PC-3 (cell line): ENCODE measurements at regions not wholly inside any gene's neighbourhood (a gene's known extent, or its start where the extent isn't known, plus 50 kb on each side); places are given as distances from the start of the nearest gene placed in this dataset.

Experiments
- ATAC-seq: fragments of 200-7000 bp; cut with Tn5 transposase; 2 replicates; pipeline ENCODE4 v1.9.1; 2020; ENCODE audit warnings: mild to moderate bottlenecking, moderate library complexity
- BruUV-seq: library from RNA; stranded (reverse); fragments of 400-500 nt; replicated peaks from 2 replicates; lab custom pipeline; 2021; lab: Mats Ljungman, UMichigan
- CTCF ChIA-PET: fragments of 300-600 bp; sonication (Branson Sonifier 250); formaldehyde crosslinking; loops from one replicate; lab custom pipeline; 2022; ENCODE audit warnings: antibody characterized with exemption; lab: Charles Lee
- POLR2A ChIA-PET: fragments of 300-600 bp; sonication (Branson Sonifier 250); formaldehyde crosslinking; loops from one replicate; lab custom pipeline; 2022; ENCODE audit warnings: antibody characterized with exemption; ENCODE audit not compliant: unreplicated experiment; lab: Charles Lee
- DNase-seq: peaks from one replicate; pipeline ENCODE4 v3.0.0-alpha.2; 2015
- H2AFZ ChIP-seq: fragments of 300-600 bp; sonication (generic); 2 replicates; pipeline ENCODE4 v1.6.0; 2016; ENCODE audit warnings: antibody characterized with exemption, low read length
- H3F3A ChIP-seq: fragments of 300-600 bp; sonication (generic); one replicate; pipeline ENCODE4 v1.6.0; 2017; ENCODE audit warnings: antibody characterized with exemption, low read length, control low read depth, mild to moderate bottlenecking; ENCODE audit not compliant: unreplicated experiment
- H3K27ac ChIP-seq: fragments of 300-600 bp; sonication (generic); 2 replicates; pipeline ENCODE4 v1.5.1; 2016; ENCODE audit warnings: mild to moderate bottlenecking, low read length
- H3K27me3 ChIP-seq: fragments of 300-600 bp; sonication (generic); 2 replicates; pipeline ENCODE4 v1.6.1; 2016; ENCODE audit warnings: low read length, mixed read lengths
- H3K36me3 ChIP-seq: fragments of 300-600 bp; sonication (generic); 2 replicates; pipeline ENCODE4 v1.6.1; 2016; ENCODE audit warnings: low read depth, mixed run types, low read length, mixed read lengths
- H3K4me1 ChIP-seq: fragments of 300-600 bp; sonication (generic); 2 replicates; pipeline ENCODE4 v1.5.1; 2016; ENCODE audit warnings: low read length; ENCODE audit not compliant: insufficient read depth
- H3K4me2 ChIP-seq: fragments of 300-600 bp; sonication (generic); 2 replicates; pipeline ENCODE4 v1.6.0; 2016; ENCODE audit warnings: low read length
- H3K4me3 ChIP-seq: fragments of 300-600 bp; sonication (generic); 2 replicates; pipeline ENCODE4 v1.5.1; 2016; ENCODE audit warnings: mild to moderate bottlenecking, low read length, mixed read lengths
- H3K79me2 ChIP-seq: fragments of 300-600 bp; sonication (generic); 2 replicates; pipeline ENCODE4 v1.6.1; 2017; ENCODE audit warnings: low read length, mixed read lengths
- H3K9ac ChIP-seq: fragments of 300-600 bp; sonication (generic); 2 replicates; pipeline ENCODE4 v1.6.0; 2016; ENCODE audit warnings: mild to moderate bottlenecking, low read length
- H3K9me2 ChIP-seq: fragments of 300-600 bp; sonication (generic); replicated peaks from 2 replicates; pipeline ENCODE4 v1.6.1; 2016; ENCODE audit warnings: mixed run types, low read length, mixed read lengths
- H3K9me3 ChIP-seq: fragments of 300-600 bp; sonication (generic); 2 replicates; pipeline ENCODE4 v1.6.1; 2016; ENCODE audit warnings: low read length, mixed read lengths
- H4K20me1 ChIP-seq: fragments of 300-600 bp; sonication (generic); 2 replicates; pipeline ENCODE4 v1.6.1; 2016; ENCODE audit warnings: low read length, mixed read lengths
- CTCF ChIP-seq: fragments of 300-600 bp; sonication (generic); conservative IDR thresholded peaks from 2 replicates; pipeline ENCODE4 v1.5.1; 2017; ENCODE audit warnings: antibody characterized with exemption, low read depth, mild to moderate bottlenecking, low read length
- EZH2 ChIP-seq: fragments of 300-600 bp; sonication (generic); IDR thresholded peaks from one replicate; pipeline ENCODE4 v1.6.1; 2017; ENCODE audit warnings: antibody characterized with exemption, mild to moderate bottlenecking, low read length; ENCODE audit not compliant: unreplicated experiment
- EZH2phosphoT487 ChIP-seq: fragments of 300-600 bp; sonication (generic); IDR thresholded peaks from 2 replicates; pipeline ENCODE4 v1.6.1; 2018; ENCODE audit warnings: mild to moderate bottlenecking, antibody characterized with exemption, low read length, borderline replicate concordance
- intact Hi-C: fragments of 100-400 bp; cut with micrococcal nuclease; formaldehyde crosslinking; loops from 2 replicates; pipeline ENCODE4 v1.9.0; 2023

- Histone ChIP-seq H3K36me3 (no peaks in the 10 kb centered on the region), H4K20me1 (no peaks in the 10 kb centered on the region), H2AFZ (no peak overlapping the region), H3F3A (no peaks in the 10 kb centered on the region), H3K9me2 (no peaks in the 10 kb centered on the region), H3K27me3 (no peaks in the 10 kb centered on the region), H3K4me3 (no peak overlapping the region), H3K79me2 (no peaks in the 10 kb centered on the region), H3K9ac (no peak overlapping the region), H3K4me1 (no peaks in the 10 kb centered on the region), H3K27ac (no peak overlapping the region), H3K4me2 (no peak overlapping the region), H3K9me3 (no peaks in the 10 kb centered on the region)
- ATAC-seq (no peak), DNase-seq (no peak)
- no TSS peak for BruUV-seq
- CTCF ChIA-PET: no interaction called here
- POLR2A ChIA-PET: no interaction called here
- intact Hi-C loops: no loop called here
- TF ChIP-seq EZH2phosphoT487: no peak
- TF ChIP-seq EZH2: no peak
- TF ChIP-seq CTCF: no peak
These were observed 1026.8 kb upstream of the EPHA7 start for GRCh38 chr6:94446120-94446519.

- ATAC-seq (no peak), DNase-seq (no peak)
- H3K9me2 ChIP-seq: no peaks in the 10 kb centered on the region
- no peaks in the 10 kb centered on the region for H3K79me2 ChIP-seq
- ChIA-PET POLR2A (no interaction called here), CTCF (no interaction called here)
- no peaks in the 10 kb centered on the region for H3F3A ChIP-seq
- intact Hi-C loops: no loop called here
- no peaks in the 10 kb centered on the region for H3K9me3 ChIP-seq
- no peaks in the 10 kb centered on the region for H4K20me1 ChIP-seq
- no peak overlapping the region for H3K27ac ChIP-seq
- TF ChIP-seq CTCF: no peak
- no peak for TF ChIP-seq EZH2
- TF ChIP-seq EZH2phosphoT487: no peak
- no peak overlapping the region for H3K4me3 ChIP-seq
- no peak overlapping the region for H3K4me2 ChIP-seq
- no peak overlapping the region for H3K9ac ChIP-seq
- H3K4me1 ChIP-seq: no peaks in the 10 kb centered on the region
- H2AFZ ChIP-seq: no peak overlapping the region
- no peaks in the 10 kb centered on the region for H3K36me3 ChIP-seq
- no TSS peak for BruUV-seq
- H3K27me3 ChIP-seq: no peaks in the 10 kb centered on the region
These were observed 1024.3 kb upstream of the EPHA7 start for GRCh38 chr6:94443701-94444100.

GRCh38 chr6:94424692-94425091 is 1005.3 kb upstream of the EPHA7 start:
- no TSS peak for BruUV-seq
- intact Hi-C loops: no loop called here

More at GRCh38 chr6:94424692-94425091, 1005.3 kb upstream of the EPHA7 start:
- no peaks in the 10 kb centered on the region for H4K20me1 ChIP-seq
- ChIA-PET CTCF (no interaction called here), POLR2A (no interaction called here)
- no peak overlapping the region for H3K4me2 ChIP-seq
- no peaks in the 10 kb centered on the region for H3K27me3 ChIP-seq
- no peaks in the 10 kb centered on the region for H3K79me2 ChIP-seq
- H3K9ac ChIP-seq: no peak overlapping the region
- no peak for DNase-seq
- H3F3A ChIP-seq: no peaks in the 10 kb centered on the region
- H3K27ac ChIP-seq: no peak overlapping the region
- H3K4me3 ChIP-seq: no peak overlapping the region
- H3K9me3 ChIP-seq: no peaks in the 10 kb centered on the region
- H3K36me3 ChIP-seq: no peaks in the 10 kb centered on the region
- H2AFZ ChIP-seq: no peak overlapping the region
- H3K4me1 ChIP-seq: no peaks in the 10 kb centered on the region
- H3K9me2 ChIP-seq: no peaks in the 10 kb centered on the region
- TF ChIP-seq EZH2phosphoT487 (no peak), EZH2 (no peak), CTCF (no peak)
- no peak for ATAC-seq
